Fibroblast of villous mesenchyme (primary cell): ENCODE measurements at regions not wholly inside any gene's neighbourhood (a gene's known extent, or its start where the extent isn't known, plus 50 kb on each side); places are given as distances from the start of the nearest gene placed in this dataset.

Experiments used
- DNase-seq: peaks from one replicate; pipeline ENCODE4 v3.0.0-alpha.2; 2010; ENCODE audit warnings: low read depth
- H3K4me3 ChIP-seq: 2 replicates; pipeline ENCODE4 v1.5.1; 2011; ENCODE audit warnings: low read depth, mild to moderate bottlenecking, low read length
- CTCF ChIP-seq: IDR thresholded peaks from 2 replicates; pipeline ENCODE4 v1.5.1; 2012; ENCODE audit warnings: low read depth, mild to moderate bottlenecking, low read length; ENCODE audit not compliant: insufficient read depth

GRCh38 chr13:73827434-73827833, 306.8 kb downstream of the KLF12 start:
- no peak for TF ChIP-seq CTCF
- no peak for DNase-seq
- no peak overlapping the region for H3K4me3 ChIP-seq

- no peak for DNase-seq
- H3K4me3 ChIP-seq: no peak overlapping the region
- TF ChIP-seq CTCF: no peak
Measured at GRCh38 chr13:73825143-73825542, 309.1 kb downstream of the KLF12 start.

- no peak for DNase-seq
- no peak overlapping the region for H3K4me3 ChIP-seq
- TF ChIP-seq CTCF: no peak
Measured at GRCh38 chr13:73822668-73823592, 311.3 kb downstream of the KLF12 start.

DNA sequence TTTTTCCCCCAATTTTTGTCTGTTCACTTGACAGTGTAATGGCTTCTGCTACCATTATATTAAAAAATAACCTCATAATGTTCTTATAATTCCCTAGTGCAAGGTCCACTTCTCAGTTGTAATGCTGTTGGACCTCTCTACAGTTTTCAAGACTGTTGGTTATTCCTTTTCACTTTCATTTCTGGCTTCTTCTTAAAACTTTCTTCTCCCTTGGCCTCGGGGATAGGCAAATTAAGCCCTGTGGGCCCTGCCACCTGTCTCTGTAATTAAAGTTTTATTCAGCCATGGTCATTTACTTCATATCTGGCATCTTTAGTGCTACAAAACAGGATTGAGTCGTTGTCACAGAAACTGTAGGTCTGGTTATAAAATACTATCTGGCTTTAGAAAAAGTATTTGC, 313.5 kb downstream of the KLF12 start:
- no peak for TF ChIP-seq CTCF
- no peak overlapping the region for H3K4me3 ChIP-seq
- no peak for DNase-seq

- no peak overlapping the region for H3K4me3 ChIP-seq
- no peak for DNase-seq
- TF ChIP-seq CTCF: no peak
Measured at GRCh38 chr13:73820285-73820684, 313.9 kb downstream of the KLF12 start.

DNA sequence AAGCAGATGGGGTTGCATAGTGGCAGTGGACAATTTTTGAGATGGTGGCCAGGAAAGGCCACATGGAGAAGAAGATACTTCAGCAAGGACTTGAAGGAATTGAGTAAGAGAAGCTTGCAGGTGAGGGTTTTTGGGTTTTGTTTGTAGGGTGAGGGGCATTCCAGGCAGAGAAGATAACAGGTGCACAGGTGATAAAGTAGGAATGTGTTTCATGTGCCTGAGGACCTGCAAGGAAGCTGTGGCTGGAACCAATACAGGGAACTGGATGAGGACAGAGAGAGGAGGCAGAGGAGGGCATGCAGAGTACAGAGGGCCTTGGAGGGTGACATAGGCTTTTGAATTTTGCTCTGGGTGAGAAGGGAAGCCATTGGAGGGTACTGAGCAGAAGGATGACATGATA, 314.5 kb downstream of the KLF12 start:
- no peak for DNase-seq
- H3K4me3 ChIP-seq: no peak overlapping the region
- TF ChIP-seq CTCF: no peak
